ENCODE measurements at regions not wholly inside any gene's neighbourhood (a gene's known extent, or its start where the extent isn't known, plus 50 kb on each side); places are given as distances from the start of the nearest gene placed in this dataset.
"Not testable (repeated sequence)": the region's sequence is repeated elsewhere in the genome, so short reads cannot be mapped to it uniquely, and the experiment has no call there.

DNA sequence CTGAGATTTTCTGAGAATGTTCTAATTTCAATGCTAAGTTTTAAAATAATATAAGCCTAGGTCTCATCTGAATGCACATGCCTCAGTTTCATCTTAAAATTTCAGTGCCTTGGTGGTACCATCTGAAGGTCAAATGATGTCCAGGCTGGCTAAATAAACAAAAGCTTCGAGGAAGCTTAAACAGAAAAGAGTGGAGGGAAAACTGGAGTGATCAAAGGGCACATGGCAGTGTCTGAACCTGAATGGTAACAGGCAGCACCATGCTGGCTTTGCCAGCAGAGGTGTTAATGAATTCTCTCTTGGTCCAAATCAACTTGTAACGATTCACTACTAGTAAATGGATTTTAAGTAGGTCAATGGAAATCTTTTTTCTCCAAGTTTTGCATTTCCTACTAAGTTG lies 158.4 kb upstream of the MEX3C start:
- peaks cover 0 to 7% of the 10 kb centered on the region in 2 experiments for H3K27me3 ChIP-seq (ENCODE audit: control insufficient read depth in 1 of 2, insufficient read depth in 2 of 2, low read length in 2 of 2)
- Mint-ChIP-seq H3K4me1 (ENCODE audit: low read depth) (no peaks in the 10 kb centered on the region), H3K27me3 (peaks cover 16% of the 10 kb centered on the region), H3K9me3 (no peaks in the 10 kb centered on the region), H3K27ac (no peak overlapping the region), H3K36me3 (ENCODE audit: low read depth) (no peaks in the 10 kb centered on the region), H3K4me3 (no peak overlapping the region)
- ChIA-PET POLR2A (no interaction called here), CTCF (no interaction called here)
- no peak overlapping the region for H3K27ac ChIP-seq (ENCODE audit: low read depth in 1 of 2, low read length in 2 of 2)
- DNase-seq = no peak
- TF ChIP-seq, protein P1, sequence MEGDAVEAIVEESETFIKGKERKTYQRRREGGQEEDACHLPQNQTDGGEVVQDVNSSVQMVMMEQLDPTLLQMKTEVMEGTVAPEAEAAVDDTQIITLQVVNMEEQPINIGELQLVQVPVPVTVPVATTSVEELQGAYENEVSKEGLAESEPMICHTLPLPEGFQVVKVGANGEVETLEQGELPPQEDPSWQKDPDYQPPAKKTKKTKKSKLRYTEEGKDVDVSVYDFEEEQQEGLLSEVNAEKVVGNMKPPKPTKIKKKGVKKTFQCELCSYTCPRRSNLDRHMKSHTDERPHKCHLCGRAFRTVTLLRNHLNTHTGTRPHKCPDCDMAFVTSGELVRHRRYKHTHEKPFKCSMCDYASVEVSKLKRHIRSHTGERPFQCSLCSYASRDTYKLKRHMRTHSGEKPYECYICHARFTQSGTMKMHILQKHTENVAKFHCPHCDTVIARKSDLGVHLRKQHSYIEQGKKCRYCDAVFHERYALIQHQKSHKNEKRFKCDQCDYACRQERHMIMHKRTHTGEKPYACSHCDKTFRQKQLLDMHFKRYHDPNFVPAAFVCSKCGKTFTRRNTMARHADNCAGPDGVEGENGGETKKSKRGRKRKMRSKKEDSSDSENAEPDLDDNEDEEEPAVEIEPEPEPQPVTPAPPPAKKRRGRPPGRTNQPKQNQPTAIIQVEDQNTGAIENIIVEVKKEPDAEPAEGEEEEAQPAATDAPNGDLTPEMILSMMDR (IDR thresholded peaks at IDR 0.05) = no peak
- intact Hi-C loops (cut with DNase I, micrococcal nuclease) = no loop called here
- H3K4me1 ChIP-seq (ENCODE audit: insufficient read depth, low read length) = no peaks in the 10 kb centered on the region
- H3K9me3 ChIP-seq (ENCODE audit: control insufficient read depth in 1 of 2, insufficient read depth in 1 of 2, low read length in 2 of 2) = no peaks in the 10 kb centered on the region
- no peak for ATAC-seq (ENCODE audit: poor library complexity)
- no peak overlapping the region for H3K4me3 ChIP-seq (ENCODE audit: low read length)
- H3K36me3 ChIP-seq (ENCODE audit: insufficient read depth, low read length) = no peaks in the 10 kb centered on the region

- H3K4me1 ChIP-seq (ENCODE audit: insufficient read depth, low read length); H3K36me3 Mint-ChIP-seq (ENCODE audit: low read depth); CTCF ChIA-PET; intact Hi-C loops (cut with DNase I, micrococcal nuclease); H3K36me3 ChIP-seq (ENCODE audit: insufficient read depth, low read length); H3K27ac ChIP-seq (ENCODE audit: low read depth in 1 of 2, low read length in 2 of 2); DNase-seq; H3K9me3 Mint-ChIP-seq; H3K9me3 ChIP-seq (ENCODE audit: control insufficient read depth in 1 of 2, insufficient read depth in 1 of 2, low read length in 2 of 2); H3K4me3 Mint-ChIP-seq; POLR2A ChIA-PET; ATAC-seq (ENCODE audit: poor library complexity); H3K4me3 ChIP-seq (ENCODE audit: low read length); H3K27me3 ChIP-seq (ENCODE audit: control insufficient read depth in 1 of 2, insufficient read depth in 2 of 2, low read length in 2 of 2); H3K27ac Mint-ChIP-seq; H3K4me1 Mint-ChIP-seq (ENCODE audit: low read depth): not testable (repeated sequence)
- peaks cover 16% of the 10 kb centered on the region for H3K27me3 Mint-ChIP-seq
Observed at GRCh38 chr18:51360301-51360700, 162.8 kb upstream of the MEX3C start.

- H3K4me3 ChIP-seq (ENCODE audit: low read length) = no peak overlapping the region
- no peaks in the 10 kb centered on the region for H3K4me1 ChIP-seq (ENCODE audit: insufficient read depth, low read length)
- H3K36me3 ChIP-seq (ENCODE audit: insufficient read depth, low read length) = no peaks in the 10 kb centered on the region
- H3K9me3 ChIP-seq (ENCODE audit: control insufficient read depth in 1 of 2, insufficient read depth in 1 of 2, low read length in 2 of 2) = no peaks in the 10 kb centered on the region
- ChIA-PET CTCF (no interaction called here), POLR2A (interaction anchor here (0.6 kb wide), 1 partner anchor 24 kb away, joined by 3 read pairs; no protein-coding TSS in a partner anchor)
- TF ChIP-seq, protein P1 (IDR thresholded peaks at IDR 0.05) = no peak
- intact Hi-C loops (cut with DNase I, micrococcal nuclease) = no loop called here
- DNase-seq (no peak), ATAC-seq (ENCODE audit: poor library complexity) (no peak)
- H3K27ac ChIP-seq (ENCODE audit: low read depth in 1 of 2, low read length in 2 of 2) = no peak overlapping the region
- Mint-ChIP-seq H3K27ac (no peak overlapping the region), H3K4me1 (ENCODE audit: low read depth) (no peaks in the 10 kb centered on the region), H3K4me3 (no peak overlapping the region), H3K36me3 (ENCODE audit: low read depth) (no peaks in the 10 kb centered on the region), H3K27me3 (peaks cover 16% of the 10 kb centered on the region), H3K9me3 (no peaks in the 10 kb centered on the region)
- peaks cover 0 to 7% of the 10 kb centered on the region in 2 experiments for H3K27me3 ChIP-seq (ENCODE audit: control insufficient read depth in 1 of 2, insufficient read depth in 2 of 2, low read length in 2 of 2)
Observed at GRCh38 chr18:51361130-51361860, 163.8 kb upstream of the MEX3C start.

DNA sequence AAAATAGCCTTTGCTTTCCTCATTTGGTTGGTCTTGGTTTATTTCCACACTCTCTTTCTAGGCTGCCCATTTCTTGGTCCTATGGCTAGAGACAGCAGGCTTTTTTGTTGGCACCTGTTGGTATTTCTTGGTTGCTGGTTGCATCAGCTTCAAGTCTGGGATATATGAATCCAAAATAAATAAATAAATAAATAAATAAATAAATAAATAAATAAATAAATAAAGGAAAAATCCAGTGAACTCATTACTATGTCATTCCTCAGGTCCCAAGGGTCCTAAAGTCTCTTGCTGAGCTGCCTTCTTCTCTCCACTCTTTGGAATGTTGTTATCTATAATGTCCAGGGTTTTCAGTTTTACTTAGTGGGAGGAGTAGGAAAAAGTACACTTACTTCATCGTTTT lies 165.9 kb upstream of the MEX3C start:
- H3K27me3 ChIP-seq (ENCODE audit: control insufficient read depth in 1 of 2, insufficient read depth in 2 of 2, low read length in 2 of 2) = no peaks in the 10 kb centered on the region
- H3K4me1 ChIP-seq (ENCODE audit: insufficient read depth, low read length) = no peaks in the 10 kb centered on the region
- DNase-seq = no peak
- H3K4me3 ChIP-seq (ENCODE audit: low read length) = no peak overlapping the region
- Mint-ChIP-seq H3K27ac (no peak overlapping the region), H3K9me3 (no peaks in the 10 kb centered on the region), H3K4me3 (no peak overlapping the region), H3K4me1 (ENCODE audit: low read depth) (no peaks in the 10 kb centered on the region), H3K36me3 (ENCODE audit: low read depth) (no peaks in the 10 kb centered on the region), H3K27me3 (peaks cover 8% of the 10 kb centered on the region)
- no peak overlapping the region for H3K27ac ChIP-seq (ENCODE audit: low read depth in 1 of 2, low read length in 2 of 2)
- no peaks in the 10 kb centered on the region for H3K9me3 ChIP-seq (ENCODE audit: control insufficient read depth in 1 of 2, insufficient read depth in 1 of 2, low read length in 2 of 2)
- no peaks in the 10 kb centered on the region for H3K36me3 ChIP-seq (ENCODE audit: insufficient read depth, low read length)
- no peak for ATAC-seq (ENCODE audit: poor library complexity)
- ChIA-PET CTCF (no interaction called here), POLR2A (interaction anchor here (0.6 kb wide), 1 partner anchor 13 kb away, joined by 3 read pairs; no protein-coding TSS in a partner anchor)
- intact Hi-C loops (cut with DNase I, micrococcal nuclease) = no loop called here
- TF ChIP-seq, protein P1 (IDR thresholded peaks at IDR 0.05) = no peak

Measured in CD4-positive, alpha-beta T cell (primary cell).